C4-2B (cell line): ENCODE measurements at regions not wholly inside any gene's neighbourhood (a gene's known extent, or its start where the extent isn't known, plus 50 kb on each side); places are given as distances from the start of the nearest gene placed in this dataset.
"Not testable (repeated sequence)": the region's sequence is repeated elsewhere in the genome, so short reads cannot be mapped to it uniquely, and the experiment has no call there.

Experiments used
- H3K27ac ChIP-seq: fragments of 450-650 bp; 2 replicates; pipeline ENCODE4 v1.5.1; 2017
- ZFX ChIP-seq: fragments of 450-650 bp; IDR thresholded peaks from 2 replicates; pipeline ENCODE4 v1.6.1; 2017
- TF ChIP-seq, protein P1 (sequence below): fragments of 450-650 bp; conservative IDR thresholded peaks from 2 replicates; pipeline ENCODE4 v1.5.1; 2017; ENCODE audit warnings: mild to moderate bottlenecking

GRCh38 chr2:138271467-138271866, 230.1 kb upstream of the SPOPL start:
- no peak for TF ChIP-seq ZFX
- TF ChIP-seq, protein P1, sequence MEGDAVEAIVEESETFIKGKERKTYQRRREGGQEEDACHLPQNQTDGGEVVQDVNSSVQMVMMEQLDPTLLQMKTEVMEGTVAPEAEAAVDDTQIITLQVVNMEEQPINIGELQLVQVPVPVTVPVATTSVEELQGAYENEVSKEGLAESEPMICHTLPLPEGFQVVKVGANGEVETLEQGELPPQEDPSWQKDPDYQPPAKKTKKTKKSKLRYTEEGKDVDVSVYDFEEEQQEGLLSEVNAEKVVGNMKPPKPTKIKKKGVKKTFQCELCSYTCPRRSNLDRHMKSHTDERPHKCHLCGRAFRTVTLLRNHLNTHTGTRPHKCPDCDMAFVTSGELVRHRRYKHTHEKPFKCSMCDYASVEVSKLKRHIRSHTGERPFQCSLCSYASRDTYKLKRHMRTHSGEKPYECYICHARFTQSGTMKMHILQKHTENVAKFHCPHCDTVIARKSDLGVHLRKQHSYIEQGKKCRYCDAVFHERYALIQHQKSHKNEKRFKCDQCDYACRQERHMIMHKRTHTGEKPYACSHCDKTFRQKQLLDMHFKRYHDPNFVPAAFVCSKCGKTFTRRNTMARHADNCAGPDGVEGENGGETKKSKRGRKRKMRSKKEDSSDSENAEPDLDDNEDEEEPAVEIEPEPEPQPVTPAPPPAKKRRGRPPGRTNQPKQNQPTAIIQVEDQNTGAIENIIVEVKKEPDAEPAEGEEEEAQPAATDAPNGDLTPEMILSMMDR = no peak
- no peak overlapping the region for H3K27ac ChIP-seq

GRCh38 chr2:138272524-138273195, 228.9 kb upstream of the SPOPL start:
- no peak overlapping the region for H3K27ac ChIP-seq
- TF ChIP-seq, protein P1 = no peak
- no peak for TF ChIP-seq ZFX

GRCh38 chr2:138273280-138273679, 228.3 kb upstream of the SPOPL start:
- not testable (repeated sequence) for H3K27ac ChIP-seq

GRCh38 chr2:138274421-138275291, 226.9 kb upstream of the SPOPL start:
- H3K27ac ChIP-seq = no peak overlapping the region

GRCh38 chr2:138275292-138275690, 226.3 kb upstream of the SPOPL start:
- no peak overlapping the region; the same call in 1 of the 2 replicates for H3K27ac ChIP-seq
- TF ChIP-seq ZFX = no peak
- TF ChIP-seq, protein P1 = no peak

More at GRCh38 chr2:138274421-138275291, 226.9 kb upstream of the SPOPL start:
- TF ChIP-seq, protein P1 = no peak

DNA sequence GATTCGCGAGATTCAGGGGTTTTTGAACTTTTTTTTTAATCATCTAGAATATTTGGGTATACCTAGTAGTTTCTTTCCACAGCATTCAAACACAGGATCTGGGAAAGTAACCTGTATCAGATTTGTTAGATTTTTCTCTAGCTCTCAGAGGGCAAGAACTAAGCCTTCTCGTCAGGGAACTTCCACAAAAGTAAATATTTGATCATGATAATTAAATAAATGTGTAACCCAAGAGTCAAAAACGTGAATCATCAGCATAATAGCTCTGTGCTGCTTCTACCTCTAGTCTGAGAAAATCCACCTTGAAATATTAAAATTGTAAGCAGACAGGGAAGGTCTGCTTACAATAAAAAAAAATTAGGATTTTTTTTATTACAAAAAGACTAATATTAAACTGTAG, 225.7 kb upstream of the SPOPL start:
- no peak for TF ChIP-seq ZFX
- TF ChIP-seq, protein P1 = no peak
- H3K27ac ChIP-seq = no peak overlapping the region

DNA sequence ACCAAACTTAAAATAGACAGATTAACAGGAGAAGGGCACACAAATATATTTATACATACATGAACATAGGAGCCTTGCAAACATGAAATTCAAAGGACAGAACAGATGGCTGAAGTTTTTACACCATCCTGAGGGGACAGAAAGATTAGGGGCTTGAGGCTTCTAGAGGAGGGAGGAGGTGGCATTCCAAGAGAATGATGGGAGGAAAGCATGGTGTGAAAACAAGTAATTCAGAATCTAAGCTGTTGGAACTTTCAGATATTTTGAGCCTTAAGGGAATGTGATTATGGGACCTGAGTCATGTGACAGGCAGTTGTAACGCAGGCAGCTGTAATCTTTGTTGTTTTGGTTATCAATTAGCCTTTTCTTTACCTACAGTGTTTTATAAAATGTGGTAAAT, 225.2 kb upstream of the SPOPL start:
- TF ChIP-seq, protein P1 = no peak
- no peak for TF ChIP-seq ZFX
- no peak overlapping the region for H3K27ac ChIP-seq
